Left ventricle myocardium inferior (tissue), 1 donor: ENCODE measurements at regions not wholly inside any gene's neighbourhood (a gene's known extent, or its start where the extent isn't known, plus 50 kb on each side); places are given as distances from the start of the nearest gene placed in this dataset.

Experiments
- DNase-seq: peaks from one replicate; pipeline ENCODE4 v3.0.0-alpha.2; 2020
- H3K27ac ChIP-seq: fragments of 200-600 bp; replicated peaks from 2 replicates; pipeline ENCODE4 v1.8.0; 2021
- H3K27me3 ChIP-seq: fragments of 200-600 bp; 2 replicates; pipeline ENCODE4 v1.8.0; 2021; ENCODE audit warnings: low read depth
- H3K36me3 ChIP-seq: fragments of 200-600 bp; 2 replicates; pipeline ENCODE4 v1.8.0; 2021
- H3K4me1 ChIP-seq: fragments of 200-600 bp; 2 replicates; pipeline ENCODE4 v1.8.0; 2021
- H3K4me3 ChIP-seq: fragments of 200-600 bp; 2 replicates; pipeline ENCODE4 v1.8.0; 2021; ENCODE audit warnings: mild to moderate bottlenecking, moderate library complexity
- H3K9me3 ChIP-seq: fragments of 200-600 bp; replicated peaks from 2 replicates; pipeline ENCODE4 v1.8.0; 2021
- intact Hi-C: fragments of 100-400 bp; cut with micrococcal nuclease; formaldehyde crosslinking; loops from one replicate; pipeline ENCODE4 v1.11.0; 2022
- TF ChIP-seq, protein P1 (sequence below): fragments of 200-600 bp; IDR thresholded peaks from 2 replicates; pipeline ENCODE4 v1.8.0; 2021; ENCODE audit warnings: antibody characterized with exemption, mild to moderate bottlenecking, borderline replicate concordance
- donor health status: DM: no; HTN: yes; CAD: no; lungs with severe emphysema.

- Histone ChIP-seq H3K4me3 (no peak overlapping the region), H3K36me3 (no peaks in the 10 kb centered on the region), H3K4me1 (no peaks in the 10 kb centered on the region), H3K27me3 (peaks cover 11% of the 10 kb centered on the region), H3K27ac (no peak overlapping the region), H3K9me3 (no peaks in the 10 kb centered on the region)
- intact Hi-C loops, result loop anchor here (10.0 kb wide), 1 partner anchor 291 kb away; no protein-coding TSS in a partner anchor
- DNase-seq, result no peak
- TF ChIP-seq, protein P1, sequence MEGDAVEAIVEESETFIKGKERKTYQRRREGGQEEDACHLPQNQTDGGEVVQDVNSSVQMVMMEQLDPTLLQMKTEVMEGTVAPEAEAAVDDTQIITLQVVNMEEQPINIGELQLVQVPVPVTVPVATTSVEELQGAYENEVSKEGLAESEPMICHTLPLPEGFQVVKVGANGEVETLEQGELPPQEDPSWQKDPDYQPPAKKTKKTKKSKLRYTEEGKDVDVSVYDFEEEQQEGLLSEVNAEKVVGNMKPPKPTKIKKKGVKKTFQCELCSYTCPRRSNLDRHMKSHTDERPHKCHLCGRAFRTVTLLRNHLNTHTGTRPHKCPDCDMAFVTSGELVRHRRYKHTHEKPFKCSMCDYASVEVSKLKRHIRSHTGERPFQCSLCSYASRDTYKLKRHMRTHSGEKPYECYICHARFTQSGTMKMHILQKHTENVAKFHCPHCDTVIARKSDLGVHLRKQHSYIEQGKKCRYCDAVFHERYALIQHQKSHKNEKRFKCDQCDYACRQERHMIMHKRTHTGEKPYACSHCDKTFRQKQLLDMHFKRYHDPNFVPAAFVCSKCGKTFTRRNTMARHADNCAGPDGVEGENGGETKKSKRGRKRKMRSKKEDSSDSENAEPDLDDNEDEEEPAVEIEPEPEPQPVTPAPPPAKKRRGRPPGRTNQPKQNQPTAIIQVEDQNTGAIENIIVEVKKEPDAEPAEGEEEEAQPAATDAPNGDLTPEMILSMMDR, result peak; percentile 51
Measured at GRCh38 chr7:113404245-113404644, 285.9 kb upstream of the SMIM30 start.

GRCh38 chr7:113402482-113402881 lies 284.1 kb upstream of the SMIM30 start:
- intact Hi-C loops, result loop anchor here (10.0 kb wide), 1 partner anchor 292 kb away; no protein-coding TSS in a partner anchor

GRCh38 chr7:113402005-113402404 lies 283.7 kb upstream of the SMIM30 start:
- Histone ChIP-seq H3K4me3 (no peak overlapping the region), H3K36me3 (no peaks in the 10 kb centered on the region), H3K9me3 (no peaks in the 10 kb centered on the region), H3K4me1 (no peaks in the 10 kb centered on the region), H3K27me3 (peaks cover 11% of the 10 kb centered on the region), H3K27ac (no peak overlapping the region)
- TF ChIP-seq, protein P1, result no peak
- no peak for DNase-seq
- intact Hi-C loops, result loop anchor here (10.0 kb wide), 1 partner anchor 293 kb away; no protein-coding TSS in a partner anchor

More at GRCh38 chr7:113402482-113402881, 284.1 kb upstream of the SMIM30 start:
- Histone ChIP-seq H3K36me3 (no peaks in the 10 kb centered on the region), H3K27ac (no peak overlapping the region), H3K4me1 (no peaks in the 10 kb centered on the region), H3K9me3 (no peaks in the 10 kb centered on the region), H3K4me3 (no peak overlapping the region), H3K27me3 (peaks cover 11% of the 10 kb centered on the region)
- no peak for DNase-seq
- TF ChIP-seq, protein P1, result no peak

DNA sequence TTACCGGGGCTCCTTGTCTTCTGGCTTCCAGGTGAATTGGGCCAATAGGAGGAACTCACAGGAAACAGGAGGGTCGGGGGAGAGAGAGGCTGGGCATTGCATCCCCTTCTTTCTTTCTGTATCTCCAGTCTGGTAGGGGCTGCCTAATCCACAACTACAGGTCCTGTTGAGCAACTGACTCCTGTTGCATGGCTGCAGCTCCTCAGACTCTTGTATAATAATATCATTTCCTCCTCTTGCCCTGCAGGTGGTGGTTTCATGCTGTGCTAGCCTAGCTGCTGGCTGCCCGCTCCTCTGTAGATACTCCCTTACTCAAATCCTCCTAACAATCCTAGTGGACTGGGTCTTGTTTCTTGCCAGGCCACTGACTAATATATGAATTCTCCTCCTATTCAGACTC lies 276.5 kb upstream of the SMIM30 start:
- Histone ChIP-seq H3K9me3 (peaks cover under 1% of the 10 kb centered on the region), H3K4me1 (no peaks in the 10 kb centered on the region), H3K27me3 (no peaks in the 10 kb centered on the region), H3K36me3 (no peaks in the 10 kb centered on the region), H3K27ac (no peak overlapping the region), H3K4me3 (no peak overlapping the region)
- intact Hi-C loops, result no loop called here
- TF ChIP-seq, protein P1, result no peak
- no peak for DNase-seq

DNA sequence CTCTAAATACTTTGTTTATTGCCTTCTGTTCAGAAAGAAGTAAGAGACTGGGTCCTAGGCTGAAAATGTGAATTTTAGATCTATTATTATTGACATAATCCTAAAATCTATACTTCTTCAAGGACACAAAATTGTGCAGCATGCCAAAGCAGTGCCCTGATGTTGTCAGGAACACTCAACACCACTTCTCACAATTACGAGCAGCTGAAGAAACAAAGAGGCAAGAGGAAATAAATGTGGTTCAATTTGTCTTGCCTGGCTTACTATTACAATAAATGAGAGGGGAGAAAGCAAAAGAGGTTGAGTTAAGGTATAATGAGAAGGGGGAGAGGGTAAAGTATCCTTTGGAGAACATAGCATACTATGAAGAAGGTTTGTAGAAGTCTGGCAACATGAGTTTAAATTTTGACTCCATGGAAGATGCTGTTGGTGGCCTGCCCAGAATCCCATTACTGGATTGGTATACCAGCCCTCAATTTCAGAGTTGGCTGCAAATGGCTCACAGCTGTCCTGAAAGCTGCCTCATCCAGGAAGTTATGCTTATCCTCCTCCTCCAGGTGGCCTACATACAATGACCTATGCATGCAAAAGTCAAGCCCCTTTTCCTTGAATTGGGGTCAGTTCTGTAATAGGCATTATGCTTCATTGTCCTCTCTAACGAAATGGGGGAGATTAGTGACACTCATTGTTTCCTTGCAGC lies 274.6 kb upstream of the SMIM30 start:
- intact Hi-C loops, result no loop called here
- TF ChIP-seq, protein P1, result no peak
- Histone ChIP-seq H3K27ac (no peak overlapping the region), H3K4me1 (no peaks in the 10 kb centered on the region), H3K9me3 (peaks cover 7% of the 10 kb centered on the region), H3K4me3 (no peak overlapping the region), H3K36me3 (no peaks in the 10 kb centered on the region), H3K27me3 (no peaks in the 10 kb centered on the region)
- DNase-seq, result no peak
